ENCODE measurements at regions not wholly inside any gene's neighbourhood (a gene's known extent, or its start where the extent isn't known, plus 50 kb on each side); places are given as distances from the start of the nearest gene placed in this dataset.

DNA sequence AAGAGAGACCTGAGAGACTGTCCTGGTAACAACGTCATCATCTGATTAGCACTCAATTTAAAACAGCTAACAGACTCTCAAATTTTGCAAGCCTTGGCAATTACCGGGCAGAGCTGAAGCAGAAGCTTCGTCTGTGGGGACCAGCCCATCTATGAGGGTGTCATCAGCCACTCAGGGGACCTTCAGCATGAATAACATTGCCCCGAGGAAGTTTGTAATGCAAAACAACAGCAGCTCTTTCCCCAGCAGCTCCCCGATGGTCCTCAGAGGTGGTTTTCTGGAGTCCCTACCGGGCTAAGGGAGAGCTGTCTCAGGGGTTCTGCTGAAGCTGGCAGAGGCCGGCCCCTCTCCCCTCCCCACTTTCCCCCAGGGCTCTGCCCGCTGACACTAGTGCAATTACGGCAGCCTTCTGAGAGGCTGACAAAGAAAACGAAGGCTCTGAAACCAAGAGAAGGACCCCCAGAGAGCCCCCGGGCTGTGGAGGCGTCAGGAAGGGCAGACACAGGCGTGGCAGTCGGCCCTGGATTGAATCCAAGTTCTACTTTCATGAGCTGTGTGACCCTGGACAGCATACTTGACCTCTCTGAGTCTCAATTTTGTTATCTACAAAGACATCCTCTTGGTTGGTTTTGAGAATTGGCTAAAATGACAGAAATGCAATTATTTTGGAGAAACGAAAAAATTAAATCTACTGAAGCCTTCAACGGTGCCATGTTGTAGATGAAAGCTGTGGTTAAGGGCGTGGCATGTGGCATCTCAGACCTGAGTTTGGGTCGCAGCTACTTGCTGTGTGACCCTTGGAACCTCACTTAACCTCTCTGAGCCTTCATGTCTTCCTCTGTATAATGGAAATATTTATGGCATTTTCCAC, 102.1 kb upstream of the TLE3 start:
- Histone ChIP-seq H3K4me2 (ENCODE audit: low read length) (no peak overlapping the region), H3K9ac (ENCODE audit: low read length) (no peak overlapping the region), H2AFZ (ENCODE audit: low read depth, low read length) (no peak overlapping the region), H3K4me3 (ENCODE audit: low read length) (no peak overlapping the region), H3F3A (ENCODE audit: insufficient read depth, low read length, poor library complexity, severe bottlenecking) (no peaks in the 10 kb centered on the region), H3K27ac (ENCODE audit: low read length) (no peak overlapping the region), H3K9me2 (ENCODE audit: insufficient read depth, low read length) (no peaks in the 10 kb centered on the region), H3K9me3 (ENCODE audit: low read length) (no peaks in the 10 kb centered on the region), H3K36me3 (ENCODE audit: insufficient read depth, low read length) (no peaks in the 10 kb centered on the region), H4K20me1 (ENCODE audit: insufficient read depth) (no peaks in the 10 kb centered on the region), H3K79me2 (replicated peaks; ENCODE audit: insufficient read depth, low read length) (no peaks in the 10 kb centered on the region), H3K27me3 (ENCODE audit: insufficient read depth, low read depth, low read length) (no peaks in the 10 kb centered on the region)
- no peak for TF ChIP-seq EP300 (conservative IDR thresholded peaks at IDR 0.05; ENCODE audit: poor library complexity, severe bottlenecking)
- TF ChIP-seq SMC3 (conservative IDR thresholded peaks at IDR 0.05; ENCODE audit: poor library complexity): no peak
- TF ChIP-seq POLR2AphosphoS5 (IDR thresholded peaks at IDR 0.05): no peak

DNA sequence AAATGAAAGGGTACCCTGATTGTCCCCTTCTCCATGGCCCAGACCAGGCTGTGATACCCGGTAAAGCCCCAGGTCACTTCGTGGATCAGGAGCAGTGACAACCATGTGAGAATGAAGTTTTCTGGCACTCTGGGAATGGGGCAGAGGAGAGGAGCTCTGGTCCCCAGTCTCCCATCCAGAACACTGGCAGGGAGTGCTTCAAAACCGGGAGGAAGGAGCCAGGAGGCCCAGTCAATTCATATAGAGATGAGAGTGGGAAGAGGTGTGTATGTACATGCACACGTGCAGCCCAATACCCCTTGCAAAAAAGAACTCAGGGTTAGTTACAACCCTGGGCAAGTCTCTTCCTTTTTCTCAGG, 101.4 kb upstream of the TLE3 start:
- Histone ChIP-seq H3K36me3 (ENCODE audit: insufficient read depth, low read length) (no peaks in the 10 kb centered on the region), H3K9ac (ENCODE audit: low read length) (no peak overlapping the region), H3K27ac (ENCODE audit: low read length) (no peak overlapping the region), H2AFZ (ENCODE audit: low read depth, low read length) (no peak overlapping the region), H3K9me2 (ENCODE audit: insufficient read depth, low read length) (no peaks in the 10 kb centered on the region), H3F3A (ENCODE audit: insufficient read depth, low read length, poor library complexity, severe bottlenecking) (no peaks in the 10 kb centered on the region), H3K4me2 (ENCODE audit: low read length) (no peak overlapping the region), H3K4me3 (ENCODE audit: low read length) (no peak overlapping the region), H3K27me3 (ENCODE audit: insufficient read depth, low read depth, low read length) (no peaks in the 10 kb centered on the region), H3K9me3 (ENCODE audit: low read length) (no peaks in the 10 kb centered on the region), H3K79me2 (replicated peaks; ENCODE audit: insufficient read depth, low read length) (no peaks in the 10 kb centered on the region), H4K20me1 (ENCODE audit: insufficient read depth) (no peaks in the 10 kb centered on the region)
- TF ChIP-seq, protein P1, sequence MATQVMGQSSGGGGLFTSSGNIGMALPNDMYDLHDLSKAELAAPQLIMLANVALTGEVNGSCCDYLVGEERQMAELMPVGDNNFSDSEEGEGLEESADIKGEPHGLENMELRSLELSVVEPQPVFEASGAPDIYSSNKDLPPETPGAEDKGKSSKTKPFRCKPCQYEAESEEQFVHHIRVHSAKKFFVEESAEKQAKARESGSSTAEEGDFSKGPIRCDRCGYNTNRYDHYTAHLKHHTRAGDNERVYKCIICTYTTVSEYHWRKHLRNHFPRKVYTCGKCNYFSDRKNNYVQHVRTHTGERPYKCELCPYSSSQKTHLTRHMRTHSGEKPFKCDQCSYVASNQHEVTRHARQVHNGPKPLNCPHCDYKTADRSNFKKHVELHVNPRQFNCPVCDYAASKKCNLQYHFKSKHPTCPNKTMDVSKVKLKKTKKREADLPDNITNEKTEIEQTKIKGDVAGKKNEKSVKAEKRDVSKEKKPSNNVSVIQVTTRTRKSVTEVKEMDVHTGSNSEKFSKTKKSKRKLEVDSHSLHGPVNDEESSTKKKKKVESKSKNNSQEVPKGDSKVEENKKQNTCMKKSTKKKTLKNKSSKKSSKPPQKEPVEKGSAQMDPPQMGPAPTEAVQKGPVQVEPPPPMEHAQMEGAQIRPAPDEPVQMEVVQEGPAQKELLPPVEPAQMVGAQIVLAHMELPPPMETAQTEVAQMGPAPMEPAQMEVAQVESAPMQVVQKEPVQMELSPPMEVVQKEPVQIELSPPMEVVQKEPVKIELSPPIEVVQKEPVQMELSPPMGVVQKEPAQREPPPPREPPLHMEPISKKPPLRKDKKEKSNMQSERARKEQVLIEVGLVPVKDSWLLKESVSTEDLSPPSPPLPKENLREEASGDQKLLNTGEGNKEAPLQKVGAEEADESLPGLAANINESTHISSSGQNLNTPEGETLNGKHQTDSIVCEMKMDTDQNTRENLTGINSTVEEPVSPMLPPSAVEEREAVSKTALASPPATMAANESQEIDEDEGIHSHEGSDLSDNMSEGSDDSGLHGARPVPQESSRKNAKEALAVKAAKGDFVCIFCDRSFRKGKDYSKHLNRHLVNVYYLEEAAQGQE (IDR thresholded peaks at IDR 0.05; ENCODE audit: borderline replicate concordance): no peak
- TF ChIP-seq EP300 (conservative IDR thresholded peaks at IDR 0.05; ENCODE audit: poor library complexity, severe bottlenecking) (no peak), RAD21 (conservative IDR thresholded peaks at IDR 0.05) (no peak), EZH2 (IDR thresholded peaks at IDR 0.05; ENCODE audit: borderline replicate concordance, insufficient read depth, low read length, poor library complexity, severe bottlenecking) (no peak), SMC3 (conservative IDR thresholded peaks at IDR 0.05; ENCODE audit: poor library complexity) (no peak), TAF1 (IDR thresholded peaks at IDR 0.05; ENCODE audit: low read depth) (no peak), MXI1 (conservative IDR thresholded peaks at IDR 0.05; ENCODE audit: poor library complexity, severe bottlenecking) (no peak), POLR2AphosphoS5 (IDR thresholded peaks at IDR 0.05) (no peak)
- TF ChIP-seq, protein P2, sequence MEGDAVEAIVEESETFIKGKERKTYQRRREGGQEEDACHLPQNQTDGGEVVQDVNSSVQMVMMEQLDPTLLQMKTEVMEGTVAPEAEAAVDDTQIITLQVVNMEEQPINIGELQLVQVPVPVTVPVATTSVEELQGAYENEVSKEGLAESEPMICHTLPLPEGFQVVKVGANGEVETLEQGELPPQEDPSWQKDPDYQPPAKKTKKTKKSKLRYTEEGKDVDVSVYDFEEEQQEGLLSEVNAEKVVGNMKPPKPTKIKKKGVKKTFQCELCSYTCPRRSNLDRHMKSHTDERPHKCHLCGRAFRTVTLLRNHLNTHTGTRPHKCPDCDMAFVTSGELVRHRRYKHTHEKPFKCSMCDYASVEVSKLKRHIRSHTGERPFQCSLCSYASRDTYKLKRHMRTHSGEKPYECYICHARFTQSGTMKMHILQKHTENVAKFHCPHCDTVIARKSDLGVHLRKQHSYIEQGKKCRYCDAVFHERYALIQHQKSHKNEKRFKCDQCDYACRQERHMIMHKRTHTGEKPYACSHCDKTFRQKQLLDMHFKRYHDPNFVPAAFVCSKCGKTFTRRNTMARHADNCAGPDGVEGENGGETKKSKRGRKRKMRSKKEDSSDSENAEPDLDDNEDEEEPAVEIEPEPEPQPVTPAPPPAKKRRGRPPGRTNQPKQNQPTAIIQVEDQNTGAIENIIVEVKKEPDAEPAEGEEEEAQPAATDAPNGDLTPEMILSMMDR (IDR thresholded peaks at IDR 0.05; ENCODE audit: poor library complexity, severe bottlenecking): no peak

All from neural cell (in vitro differentiated cells).